ENCODE measurements at regions not wholly inside any gene's neighbourhood (a gene's known extent, or its start where the extent isn't known, plus 50 kb on each side); places are given as distances from the start of the nearest gene placed in this dataset.

- CTCF ChIA-PET = interaction anchor here (1.6 kb wide), 1 partner anchor 11 kb away, joined by 3 read pairs; no protein-coding TSS in a partner anchor
Measured at GRCh38 chr3:118742760-118743159, 291.9 kb downstream of the IGSF11 start.

DNA sequence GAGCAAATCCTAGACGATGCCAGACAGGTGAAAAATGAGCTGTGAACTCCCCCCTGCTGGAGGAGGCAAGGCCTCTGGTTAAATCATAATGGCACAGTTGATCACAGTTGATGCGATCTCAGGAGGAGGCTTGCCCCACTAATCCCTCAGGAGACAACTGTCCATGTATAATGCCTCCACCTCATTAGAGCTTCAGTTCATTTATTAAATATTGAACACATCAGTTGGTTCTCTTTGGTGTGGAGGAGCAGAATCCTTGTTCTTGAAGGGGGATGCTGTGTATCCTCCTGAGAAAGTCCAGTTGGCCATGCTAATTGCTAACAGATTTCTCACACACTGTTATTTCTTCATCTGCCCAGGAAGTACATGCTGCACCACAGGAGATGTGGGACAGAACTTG lies 290.5 kb downstream of the IGSF11 start:
- ChIA-PET POLR2A (no interaction called here), CTCF (no interaction called here)
- TF ChIP-seq, protein P1, sequence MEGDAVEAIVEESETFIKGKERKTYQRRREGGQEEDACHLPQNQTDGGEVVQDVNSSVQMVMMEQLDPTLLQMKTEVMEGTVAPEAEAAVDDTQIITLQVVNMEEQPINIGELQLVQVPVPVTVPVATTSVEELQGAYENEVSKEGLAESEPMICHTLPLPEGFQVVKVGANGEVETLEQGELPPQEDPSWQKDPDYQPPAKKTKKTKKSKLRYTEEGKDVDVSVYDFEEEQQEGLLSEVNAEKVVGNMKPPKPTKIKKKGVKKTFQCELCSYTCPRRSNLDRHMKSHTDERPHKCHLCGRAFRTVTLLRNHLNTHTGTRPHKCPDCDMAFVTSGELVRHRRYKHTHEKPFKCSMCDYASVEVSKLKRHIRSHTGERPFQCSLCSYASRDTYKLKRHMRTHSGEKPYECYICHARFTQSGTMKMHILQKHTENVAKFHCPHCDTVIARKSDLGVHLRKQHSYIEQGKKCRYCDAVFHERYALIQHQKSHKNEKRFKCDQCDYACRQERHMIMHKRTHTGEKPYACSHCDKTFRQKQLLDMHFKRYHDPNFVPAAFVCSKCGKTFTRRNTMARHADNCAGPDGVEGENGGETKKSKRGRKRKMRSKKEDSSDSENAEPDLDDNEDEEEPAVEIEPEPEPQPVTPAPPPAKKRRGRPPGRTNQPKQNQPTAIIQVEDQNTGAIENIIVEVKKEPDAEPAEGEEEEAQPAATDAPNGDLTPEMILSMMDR (IDR thresholded peaks at IDR 0.05; ENCODE audit: control extremely low read depth, extremely low read depth, low read depth, missing control alignments) = no peak
- DNase-seq (ENCODE audit: extremely low spot score) = no peak

More at GRCh38 chr3:118742760-118743159, 291.9 kb downstream of the IGSF11 start:
- TF ChIP-seq, protein P1 (IDR thresholded peaks at IDR 0.05; ENCODE audit: control extremely low read depth, extremely low read depth, low read depth, missing control alignments) = no peak
- POLR2A ChIA-PET = no interaction called here
- DNase-seq (ENCODE audit: extremely low spot score) = no peak

DNA sequence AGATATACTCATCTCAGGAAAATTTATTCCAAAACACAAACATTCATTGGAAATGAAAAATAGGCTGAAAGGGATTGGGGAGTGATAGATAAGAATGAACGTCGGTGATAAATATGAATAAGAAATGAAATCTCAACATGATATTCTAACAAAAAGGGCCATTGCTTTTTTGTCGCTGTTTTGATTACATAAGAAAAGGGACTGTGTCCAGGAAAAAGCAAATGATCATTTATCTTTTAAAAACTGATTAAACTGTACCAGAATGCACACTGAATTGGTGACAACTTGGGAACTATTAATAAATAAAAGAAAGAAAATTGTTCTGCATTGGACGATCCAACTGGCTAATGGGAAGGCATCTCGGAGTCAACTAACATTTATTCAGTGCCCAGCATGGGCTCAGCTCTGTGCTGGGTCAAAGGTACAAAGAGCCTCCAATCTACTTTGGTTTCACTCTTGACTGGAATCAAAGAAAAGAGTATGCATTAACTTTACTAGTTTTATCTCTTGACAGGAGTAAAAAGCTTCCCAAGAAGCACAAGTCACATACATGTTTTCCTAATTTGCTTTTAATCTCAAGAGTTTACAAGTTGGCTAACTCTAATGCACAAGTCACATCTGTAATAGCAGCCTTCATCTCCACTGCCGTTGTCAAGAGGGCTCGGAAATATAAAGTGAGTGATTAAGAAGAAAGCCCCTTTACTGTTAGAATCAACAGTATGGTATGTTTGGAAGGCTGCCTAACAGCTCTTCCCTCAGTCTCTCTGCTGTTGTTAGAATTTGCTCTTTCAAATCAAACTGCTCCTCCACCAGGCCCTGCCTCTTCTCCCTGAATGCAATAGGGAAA lies 280.0 kb downstream of the IGSF11 start:
- no peak for DNase-seq (ENCODE audit: extremely low spot score)
- ChIA-PET CTCF (interaction anchor here (1.0 to 1.2 kb wide), 2 partner anchors 10 to 25 kb away, joined by 3 read pairs; no protein-coding TSS in a partner anchor), POLR2A (no interaction called here)
- TF ChIP-seq, protein P1 (IDR thresholded peaks at IDR 0.05; ENCODE audit: control extremely low read depth, extremely low read depth, low read depth, missing control alignments) = no peak

GRCh38 chr3:118755253-118755801 lies 279.3 kb downstream of the IGSF11 start:
- DNase-seq (ENCODE audit: extremely low spot score) = no peak
- TF ChIP-seq, protein P1 (IDR thresholded peaks at IDR 0.05; ENCODE audit: control extremely low read depth, extremely low read depth, low read depth, missing control alignments) = no peak
- ChIA-PET POLR2A (no interaction called here), CTCF (interaction anchor here (1.0 to 1.2 kb wide), 2 partner anchors 10 to 26 kb away, joined by 3 read pairs; no protein-coding TSS in a partner anchor)

DNA sequence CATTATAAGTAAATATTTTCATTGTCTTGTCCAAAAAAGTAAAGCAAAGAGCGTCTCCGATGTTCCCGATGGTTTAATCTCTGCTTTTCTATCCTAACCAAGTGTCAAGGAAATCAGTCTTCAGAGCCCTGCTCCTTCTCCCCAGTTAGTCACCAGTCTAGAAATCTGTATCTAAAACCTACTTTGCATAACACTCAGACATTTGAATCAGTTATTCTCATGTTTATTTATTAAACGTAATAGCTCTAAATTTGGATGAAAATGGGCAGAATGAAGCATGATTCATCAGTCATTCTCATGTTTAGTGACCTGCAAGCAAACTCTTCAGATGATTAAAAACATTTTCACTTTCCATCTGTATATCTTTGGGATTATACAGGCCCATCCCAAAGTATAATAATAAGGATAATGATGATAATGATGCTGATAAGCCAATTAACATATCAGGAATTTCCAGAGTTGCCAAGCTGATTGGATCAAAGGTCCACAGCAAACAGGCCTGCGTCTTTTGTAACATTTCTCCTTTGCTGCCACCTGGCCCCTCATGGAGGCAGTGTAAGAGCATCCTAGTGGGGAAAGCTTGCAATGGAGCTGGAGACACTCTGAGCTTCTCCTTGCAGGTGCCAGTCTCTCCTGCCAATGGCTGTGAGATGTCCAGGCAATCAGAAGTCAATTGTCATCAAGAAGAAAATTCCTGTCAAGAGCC lies 273.9 kb downstream of the IGSF11 start:
- TF ChIP-seq, protein P1 (IDR thresholded peaks at IDR 0.05; ENCODE audit: control extremely low read depth, extremely low read depth, low read depth, missing control alignments) = peak; percentile 35
- POLR2A ChIA-PET = no interaction called here
- CTCF ChIA-PET = interaction anchor here (0.7 to 2.0 kb wide), 6 partner anchors 9 to 56 kb away, joined by 3 to 8 read pairs (median 4); no protein-coding TSS in a partner anchor
- DNase-seq (ENCODE audit: extremely low spot score) = peak; percentile 17

- CTCF ChIA-PET = interaction anchor here (0.7 to 2.0 kb wide), 6 partner anchors 9 to 56 kb away, joined by 3 to 8 read pairs (median 4); no protein-coding TSS in a partner anchor
- TF ChIP-seq, protein P1 (IDR thresholded peaks at IDR 0.05; ENCODE audit: control extremely low read depth, extremely low read depth, low read depth, missing control alignments) = no peak
- no peak for DNase-seq (ENCODE audit: extremely low spot score)
- POLR2A ChIA-PET = no interaction called here
Measured at GRCh38 chr3:118761291-118761606, 273.4 kb downstream of the IGSF11 start.
